Vagina (tissue), 2 donors: ENCODE measurements at regions not wholly inside any gene's neighbourhood (a gene's known extent, or its start where the extent isn't known, plus 50 kb on each side); places are given as distances from the start of the nearest gene placed in this dataset.

Experiments
- DNase-seq, 2 donors: peaks; one replicate each; pipeline ENCODE4 v3.0.0-alpha.2; 2017; ENCODE audit errors: extremely low spot score in 2 of 2
- H3K27ac ChIP-seq: fragments of 200-600 bp; sonication (generic); one replicate; pipeline ENCODE4 v1.5.1; 2019
- H3K27me3 ChIP-seq: fragments of 200-600 bp; sonication (generic); one replicate; pipeline ENCODE4 v1.5.1; 2019
- H3K36me3 ChIP-seq, 2 donors: fragments of 200-600 bp; sonication (generic); one replicate each; pipeline ENCODE4 v1.5.1; 2017 to 2019
- H3K4me1 ChIP-seq: fragments of 200-600 bp; sonication (generic); one replicate; pipeline ENCODE4 v1.5.1; 2019
- H3K4me3 ChIP-seq, 2 donors: fragments of 200-600 bp; sonication (generic); 1 replicate in 1 of 2; 2 replicates in 1 of 2; pipeline ENCODE4 v1.5.1; 2016 to 2019
- H3K9me3 ChIP-seq: fragments of 200-600 bp; sonication (generic); one replicate; pipeline ENCODE4 v1.5.1; 2019
- CTCF ChIP-seq, 3 experiments: fragments of 450-650 bp in 2 of 3; fragments of 200-600 bp in 1 of 3; sonication (generic) in 1 of 3; IDR thresholded peaks; one replicate each; pipeline ENCODE4 v1.5.1; 2017 to 2019; ENCODE audit warnings: antibody characterized with exemption in 3 of 3, mild to moderate bottlenecking in 2 of 3, moderate library complexity in 2 of 3
- POLR2A ChIP-seq, 2 donors: fragments of 450-650 bp; IDR thresholded peaks; one replicate each; pipeline ENCODE4 v1.6.1; 2017; ENCODE audit warnings: antibody characterized with exemption in 2 of 2, mild to moderate bottlenecking in 2 of 2, moderate library complexity in 2 of 2
- POLR2AphosphoS5 ChIP-seq, 2 donors: sonication (generic); formaldehyde crosslinking; IDR thresholded peaks; one replicate each; pipeline ENCODE4 v1.9.0; 2017; ENCODE audit warnings: antibody characterized with exemption in 2 of 2, mild to moderate bottlenecking in 2 of 2, low read depth in 1 of 2; ENCODE audit not compliant: insufficient read depth in 1 of 2
- intact Hi-C: fragments of 100-400 bp; cut with DNase I; formaldehyde crosslinking; loops from one replicate; pipeline ENCODE4 v1.15.1; 2023

- no peak overlapping the region for H3K4me3 ChIP-seq
Measured at GRCh38 chr2:217451666-217452065, 551.1 kb downstream of the TNS1 start.

GRCh38 chr2:217449444-217449843 lies 553.4 kb downstream of the TNS1 start:
- Histone ChIP-seq H3K4me1 (no peaks in the 10 kb centered on the region), H3K27me3 (no peaks in the 10 kb centered on the region), H3K9me3 (no peaks in the 10 kb centered on the region), H3K36me3 (no peaks in the 10 kb centered on the region), H3K4me3 (no peak overlapping the region), H3K27ac (no peak overlapping the region)
- TF ChIP-seq POLR2AphosphoS5 (IDR thresholded peaks at IDR 0.05; ENCODE audit: insufficient read depth in 1 of 2, low read depth in 1 of 2): no peak
- intact Hi-C loops: no loop called here
- DNase-seq: no peak

More at GRCh38 chr2:217451666-217452065, 551.1 kb downstream of the TNS1 start:
- intact Hi-C loops: no loop called here
- Histone ChIP-seq H3K4me1 (no peaks in the 10 kb centered on the region), H3K27me3 (no peaks in the 10 kb centered on the region), H3K9me3 (no peaks in the 10 kb centered on the region), H3K36me3 (no peaks in the 10 kb centered on the region), H3K27ac (no peak overlapping the region)
- no peak for DNase-seq
- TF ChIP-seq POLR2AphosphoS5 (IDR thresholded peaks at IDR 0.05; ENCODE audit: insufficient read depth in 1 of 2, low read depth in 1 of 2): no peak
- TF ChIP-seq CTCF (IDR thresholded peaks at IDR 0.05): no peak
- no peak for TF ChIP-seq POLR2A (IDR thresholded peaks at IDR 0.05)

GRCh38 chr2:217448860-217449259 lies 553.9 kb downstream of the TNS1 start:
- no peak for TF ChIP-seq POLR2A (IDR thresholded peaks at IDR 0.05)
- Histone ChIP-seq H3K27me3 (no peaks in the 10 kb centered on the region), H3K36me3 (no peaks in the 10 kb centered on the region), H3K9me3 (no peaks in the 10 kb centered on the region), H3K4me1 (no peaks in the 10 kb centered on the region), H3K4me3 (no peak overlapping the region), H3K27ac (no peak overlapping the region)
- intact Hi-C loops: no loop called here
- no peak for DNase-seq

GRCh38 chr2:217445723-217446122 lies 557.1 kb downstream of the TNS1 start:
- intact Hi-C loops: no loop called here
- Histone ChIP-seq H3K27ac (no peak overlapping the region), H3K27me3 (no peaks in the 10 kb centered on the region), H3K4me3 (no peak overlapping the region), H3K36me3 (no peaks in the 10 kb centered on the region), H3K9me3 (no peaks in the 10 kb centered on the region), H3K4me1 (no peaks in the 10 kb centered on the region)
- no peak for DNase-seq
- TF ChIP-seq POLR2AphosphoS5 (IDR thresholded peaks at IDR 0.05; ENCODE audit: insufficient read depth in 1 of 2, low read depth in 1 of 2): no peak
- TF ChIP-seq CTCF (IDR thresholded peaks at IDR 0.05): no peak
- no peak for TF ChIP-seq POLR2A (IDR thresholded peaks at IDR 0.05)

- H3K4me3 ChIP-seq: no peak overlapping the region
- H3K4me1 ChIP-seq: no peaks in the 10 kb centered on the region
- DNase-seq: no peak
- intact Hi-C loops: no loop called here
- no peak overlapping the region for H3K27ac ChIP-seq
- H3K27me3 ChIP-seq: no peaks in the 10 kb centered on the region
- no peaks in the 10 kb centered on the region for H3K36me3 ChIP-seq
- H3K9me3 ChIP-seq: no peaks in the 10 kb centered on the region
- TF ChIP-seq POLR2AphosphoS5 (IDR thresholded peaks at IDR 0.05; ENCODE audit: insufficient read depth in 1 of 2, low read depth in 1 of 2): no peak
- no peak for TF ChIP-seq POLR2A (IDR thresholded peaks at IDR 0.05)
- TF ChIP-seq CTCF (IDR thresholded peaks at IDR 0.05): no peak
Measured at GRCh38 chr2:217444932-217445331, 557.9 kb downstream of the TNS1 start.

GRCh38 chr2:217444509-217444908 lies 558.3 kb downstream of the TNS1 start:
- intact Hi-C loops: no loop called here
- no peak for TF ChIP-seq CTCF (IDR thresholded peaks at IDR 0.05)
- no peak for TF ChIP-seq POLR2AphosphoS5 (IDR thresholded peaks at IDR 0.05; ENCODE audit: insufficient read depth in 1 of 2, low read depth in 1 of 2)
- no peak for TF ChIP-seq POLR2A (IDR thresholded peaks at IDR 0.05)
- Histone ChIP-seq H3K27me3 (no peaks in the 10 kb centered on the region), H3K36me3 (no peaks in the 10 kb centered on the region), H3K4me1 (no peaks in the 10 kb centered on the region), H3K27ac (no peak overlapping the region), H3K4me3 (no peak overlapping the region), H3K9me3 (no peaks in the 10 kb centered on the region)
- DNase-seq: no peak
